Sigmoid colon (tissue), 6 donors: ENCODE measurements at regions not wholly inside any gene's neighbourhood (a gene's known extent, or its start where the extent isn't known, plus 50 kb on each side); places are given as distances from the start of the nearest gene placed in this dataset.

Source experiments
- DNase-seq: peaks from one replicate; pipeline ENCODE4 v3.0.0-alpha.2; 2019
- H3K27ac ChIP-seq, 4 donors: fragments of 200-600 bp; sonication (generic); one replicate each; pipeline ENCODE4 v1.5.1; 2016 to 2019; ENCODE audit warnings: mild to moderate bottlenecking in 1 of 4
- H3K27me3 ChIP-seq, 3 donors: fragments of 200-600 bp; sonication (generic); one replicate each; pipeline ENCODE4 v1.5.1; 2019; ENCODE audit warnings: mild to moderate bottlenecking in 1 of 3
- H3K36me3 ChIP-seq, 4 donors: fragments of 200-600 bp; sonication (generic); one replicate each; pipeline ENCODE4 v1.5.1; 2016 to 2019
- H3K4me1 ChIP-seq, 4 donors: fragments of 200-600 bp; sonication (generic); one replicate each; pipeline ENCODE4 v1.5.1; 2017 to 2019
- H3K4me3 ChIP-seq, 4 donors: fragments of 200-600 bp; sonication (generic); one replicate each; pipeline ENCODE4 v1.5.1; 2017 to 2019; ENCODE audit warnings: mild to moderate bottlenecking in 2 of 4, moderate library complexity in 1 of 4
- H3K9me3 ChIP-seq, 4 donors: fragments of 200-600 bp in 3 of 4; sonication (generic) in 3 of 4; one replicate each; pipeline versions ENCODE4 v1.5.1 to v1.6.1; 2013 to 2019
- EP300 ChIP-seq, 4 donors: sonication (generic); formaldehyde crosslinking; IDR thresholded peaks; one replicate each; pipeline ENCODE4 v1.6.1; 2017; ENCODE audit warnings: antibody characterized with exemption in 4 of 4
- POLR2A ChIP-seq, 2 donors: fragments of 450-650 bp; IDR thresholded peaks; one replicate each; pipeline ENCODE4 v1.6.1; 2016; ENCODE audit warnings: antibody characterized with exemption in 2 of 2, mild to moderate bottlenecking in 2 of 2, moderate library complexity in 2 of 2
- POLR2AphosphoS5 ChIP-seq, 4 donors: sonication (generic); formaldehyde crosslinking; IDR thresholded peaks; one replicate each; pipeline ENCODE4 v1.6.1; 2017; ENCODE audit warnings: antibody characterized with exemption in 4 of 4
- WGBS, 2 donors: extraction: QIAGEN DNeasy Blood & Tissue Kit; methylation state at CpG; one replicate each; pipeline ENCODE4 v1.1.7; 2013; 5-methylcytosine and 5-hydroxymethylcytosine counted together
- intact Hi-C: fragments of 100-400 bp; cut with DNase I; formaldehyde crosslinking; loops from one replicate; pipeline ENCODE4 v1.15.1; 2023
- TF ChIP-seq, protein P1 (sequence below), 4 experiments: fragments of 450-650 bp in 3 of 4; fragments of 200-600 bp in 1 of 4; IDR thresholded peaks; one replicate each; pipeline ENCODE4 v1.5.1; 2016 to 2019; ENCODE audit warnings: antibody characterized with exemption in 4 of 4, mild to moderate bottlenecking in 3 of 4, moderate library complexity in 2 of 4
- donor health status: healthy with polysubstance abuse.
- donor health status: healthy.

- DNase-seq = no peak
- H3K27ac ChIP-seq = no peak overlapping the region
- H3K4me1 ChIP-seq = no peaks in the 10 kb centered on the region
- no peaks in the 10 kb centered on the region for H3K36me3 ChIP-seq
- no peak overlapping the region for H3K4me3 ChIP-seq
- no peaks in the 10 kb centered on the region for H3K27me3 ChIP-seq
- TF ChIP-seq, protein P1, sequence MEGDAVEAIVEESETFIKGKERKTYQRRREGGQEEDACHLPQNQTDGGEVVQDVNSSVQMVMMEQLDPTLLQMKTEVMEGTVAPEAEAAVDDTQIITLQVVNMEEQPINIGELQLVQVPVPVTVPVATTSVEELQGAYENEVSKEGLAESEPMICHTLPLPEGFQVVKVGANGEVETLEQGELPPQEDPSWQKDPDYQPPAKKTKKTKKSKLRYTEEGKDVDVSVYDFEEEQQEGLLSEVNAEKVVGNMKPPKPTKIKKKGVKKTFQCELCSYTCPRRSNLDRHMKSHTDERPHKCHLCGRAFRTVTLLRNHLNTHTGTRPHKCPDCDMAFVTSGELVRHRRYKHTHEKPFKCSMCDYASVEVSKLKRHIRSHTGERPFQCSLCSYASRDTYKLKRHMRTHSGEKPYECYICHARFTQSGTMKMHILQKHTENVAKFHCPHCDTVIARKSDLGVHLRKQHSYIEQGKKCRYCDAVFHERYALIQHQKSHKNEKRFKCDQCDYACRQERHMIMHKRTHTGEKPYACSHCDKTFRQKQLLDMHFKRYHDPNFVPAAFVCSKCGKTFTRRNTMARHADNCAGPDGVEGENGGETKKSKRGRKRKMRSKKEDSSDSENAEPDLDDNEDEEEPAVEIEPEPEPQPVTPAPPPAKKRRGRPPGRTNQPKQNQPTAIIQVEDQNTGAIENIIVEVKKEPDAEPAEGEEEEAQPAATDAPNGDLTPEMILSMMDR (IDR thresholded peaks at IDR 0.05) = no peak
- no peak for TF ChIP-seq POLR2A (IDR thresholded peaks at IDR 0.05)
- TF ChIP-seq POLR2AphosphoS5 (IDR thresholded peaks at IDR 0.05) = no peak
- no peak for TF ChIP-seq EP300 (IDR thresholded peaks at IDR 0.05)
- intact Hi-C loops = no loop called here
- no peaks in the 10 kb centered on the region for H3K9me3 ChIP-seq
Measured at GRCh38 chr18:66731890-66732289, 128.0 kb upstream of the CDH19 start.

DNA sequence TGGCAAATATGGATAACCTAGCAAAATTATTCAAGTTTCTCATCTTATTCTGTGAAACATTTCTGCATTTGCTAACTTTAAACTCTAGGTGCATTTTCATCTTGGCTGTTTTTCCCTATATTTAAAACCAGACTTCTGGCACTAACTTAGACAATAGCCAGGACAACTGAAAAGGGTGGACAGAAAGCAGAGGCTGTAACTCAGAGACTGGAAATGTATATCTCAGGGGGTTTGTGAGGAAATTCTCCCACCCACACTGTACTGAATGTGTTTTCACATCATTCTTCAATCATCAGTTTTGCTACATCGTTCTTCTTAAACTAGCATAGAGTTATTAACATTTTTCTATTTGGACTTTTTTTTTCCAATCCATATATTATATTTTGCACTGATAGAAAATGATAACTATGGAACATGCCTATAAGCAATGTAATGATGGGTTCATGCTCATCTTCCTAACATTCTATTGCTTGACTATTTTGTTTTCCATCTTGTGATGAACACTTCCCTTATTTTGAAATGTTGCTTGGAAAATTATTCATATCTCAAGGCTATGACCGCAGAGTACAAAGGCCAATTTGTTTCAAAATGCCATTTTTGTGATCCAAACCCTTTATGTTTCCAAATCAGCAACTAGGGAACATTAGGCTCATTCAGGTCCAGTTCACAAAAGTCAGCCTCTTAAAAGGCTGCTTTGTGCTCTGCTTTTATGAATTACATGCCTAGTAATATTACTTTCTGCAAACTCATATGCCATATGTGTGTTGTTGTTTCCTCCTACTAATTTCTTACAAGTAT lies 125.8 kb upstream of the CDH19 start:
- 83 to 88% methylated on average over 2 of the region's 2 CpGs for WGBS, 2 donors
- Histone ChIP-seq H3K4me1 (no peaks in the 10 kb centered on the region), H3K9me3 (no peaks in the 10 kb centered on the region), H3K27ac (peak overlapping the region; percentile 4 to 40 (median 21)), H3K27me3 (no peaks in the 10 kb centered on the region), H3K36me3 (no peaks in the 10 kb centered on the region), H3K4me3 (no peak overlapping the region)
- intact Hi-C loops = no loop called here
- TF ChIP-seq POLR2AphosphoS5 (IDR thresholded peaks at IDR 0.05) (no peak), POLR2A (IDR thresholded peaks at IDR 0.05) (no peak)
- TF ChIP-seq, protein P1 (IDR thresholded peaks at IDR 0.05) = no peak
- DNase-seq = no peak

DNA sequence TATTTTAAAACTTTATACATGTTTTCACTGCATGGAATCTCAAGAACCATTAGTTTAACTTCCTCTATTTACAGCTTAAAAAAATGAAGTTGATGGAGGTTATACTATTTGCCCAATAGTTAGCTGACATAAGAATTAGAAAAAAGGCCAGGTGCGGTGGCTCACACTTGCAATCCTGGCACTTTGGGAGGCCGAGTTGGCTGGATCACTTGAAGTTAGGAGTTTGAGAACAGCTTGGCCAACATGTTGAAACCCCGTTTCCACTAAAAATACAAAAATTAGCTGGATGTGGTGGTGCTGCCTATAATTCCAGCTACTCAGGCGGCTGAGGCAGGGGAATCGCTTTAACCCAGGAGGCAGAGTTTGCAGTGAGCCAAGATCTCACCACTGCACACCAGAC lies 125.1 kb upstream of the CDH19 start:
- WGBS, 2 donors = 90 to 94% methylated on average over 5 of the region's 5 CpGs
- Histone ChIP-seq H3K4me3 (no peak overlapping the region), H3K4me1 (no peaks in the 10 kb centered on the region), H3K27ac (peak overlapping the region in 3 of 4 donors; percentile 19 to 40 (median 23)), H3K27me3 (no peaks in the 10 kb centered on the region), H3K9me3 (no peaks in the 10 kb centered on the region), H3K36me3 (no peaks in the 10 kb centered on the region)
- intact Hi-C loops = no loop called here
- TF ChIP-seq, protein P1 (IDR thresholded peaks at IDR 0.05) = no peak
- TF ChIP-seq POLR2AphosphoS5 (IDR thresholded peaks at IDR 0.05) (no peak), POLR2A (IDR thresholded peaks at IDR 0.05) (no peak), EP300 (IDR thresholded peaks at IDR 0.05) (no peak)
- no peak for DNase-seq

DNA sequence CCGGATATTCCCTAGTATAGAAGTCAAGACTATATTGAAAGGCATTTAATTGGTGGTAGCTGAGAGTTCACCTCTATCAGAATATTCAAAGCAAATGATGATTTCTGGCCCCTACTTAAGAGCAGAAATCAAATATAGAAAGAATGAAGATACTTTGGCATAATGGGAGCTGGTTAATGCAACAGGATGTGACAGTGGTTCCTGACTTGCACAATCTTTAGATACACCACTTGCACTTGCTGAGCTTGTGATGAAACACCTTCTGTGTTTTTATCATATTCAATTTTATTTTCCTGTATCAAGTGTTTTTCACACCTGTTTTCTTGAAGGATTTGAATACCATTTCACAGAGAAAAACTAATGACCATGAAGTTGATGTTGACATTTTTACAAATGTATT lies 124.1 kb upstream of the CDH19 start:
- intact Hi-C loops = no loop called here
- TF ChIP-seq EP300 (IDR thresholded peaks at IDR 0.05) = no peak
- TF ChIP-seq, protein P1 (IDR thresholded peaks at IDR 0.05) = no peak
- TF ChIP-seq POLR2A (IDR thresholded peaks at IDR 0.05) = no peak
- no peak for TF ChIP-seq POLR2AphosphoS5 (IDR thresholded peaks at IDR 0.05)

More for the DNA sequence above, 124.1 kb upstream of the CDH19 start:
- Histone ChIP-seq H3K4me3 (no peak overlapping the region), H3K9me3 (no peaks in the 10 kb centered on the region), H3K27ac (no peak overlapping the region), H3K27me3 (no peaks in the 10 kb centered on the region), H3K36me3 (no peaks in the 10 kb centered on the region), H3K4me1 (no peaks in the 10 kb centered on the region)
- DNase-seq = no peak
- 92 to 93% methylated on average over 1 of the region's 1 CpG for WGBS, 2 donors
